NCI-H1105 (cell line): ENCODE measurements at regions not wholly inside any gene's neighbourhood (a gene's known extent, or its start where the extent isn't known, plus 50 kb on each side); places are given as distances from the start of the nearest gene placed in this dataset.
"Not testable (repeated sequence)": the region's sequence is repeated elsewhere in the genome, so short reads cannot be mapped to it uniquely, and the experiment has no call there.

Experiments
- DNase-seq: peaks from one replicate; lab custom pipeline; 2025; lab: John Stamatoyannopoulos, UW

GRCh38 chr9:95574866-95575553, 58.2 kb upstream of the PTCH1 start:
- DNase-seq, result no peak

GRCh38 chr9:95574176-95574575, 57.4 kb upstream of the PTCH1 start:
- DNase-seq, result no peak

GRCh38 chr9:95573463-95573862, 56.7 kb upstream of the PTCH1 start:
- DNase-seq, result no peak

DNA sequence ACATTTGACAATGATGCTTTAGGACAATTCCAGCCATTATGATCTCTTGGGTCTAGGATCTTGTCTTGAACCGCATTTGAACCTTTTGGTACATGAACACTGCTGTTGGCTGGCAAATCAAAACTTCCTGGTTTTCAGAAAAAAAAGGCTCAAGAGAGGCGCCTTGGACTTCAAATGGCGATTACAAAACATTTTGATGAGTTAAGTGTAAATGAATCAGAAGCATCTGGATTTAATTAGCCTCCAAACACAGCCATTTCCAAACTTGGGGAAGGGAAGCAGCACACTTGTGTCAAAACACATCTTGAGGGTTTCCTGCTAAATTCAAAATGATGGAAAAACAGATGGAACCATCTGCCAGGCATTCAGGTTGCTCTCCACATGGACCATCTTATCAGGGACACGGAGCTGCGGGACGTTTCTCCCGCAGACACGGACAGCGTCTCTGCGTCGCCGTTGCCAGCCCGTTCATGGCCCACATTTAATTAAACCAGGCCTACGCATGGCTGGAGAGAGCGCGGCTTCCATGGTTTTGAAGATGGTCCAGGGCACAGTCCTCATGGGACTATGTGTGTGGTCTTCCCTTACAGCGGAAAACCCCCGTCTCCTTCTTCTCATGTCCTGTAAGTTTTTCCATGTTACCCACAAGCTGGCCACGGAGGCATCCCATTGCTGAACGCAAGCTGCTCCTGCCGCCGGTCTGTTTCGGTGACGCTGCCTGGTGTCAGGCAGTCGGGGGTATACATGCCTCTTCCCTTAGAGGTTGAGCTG, 55.8 kb upstream of the PTCH1 start:
- DNase-seq, result no peak

DNA sequence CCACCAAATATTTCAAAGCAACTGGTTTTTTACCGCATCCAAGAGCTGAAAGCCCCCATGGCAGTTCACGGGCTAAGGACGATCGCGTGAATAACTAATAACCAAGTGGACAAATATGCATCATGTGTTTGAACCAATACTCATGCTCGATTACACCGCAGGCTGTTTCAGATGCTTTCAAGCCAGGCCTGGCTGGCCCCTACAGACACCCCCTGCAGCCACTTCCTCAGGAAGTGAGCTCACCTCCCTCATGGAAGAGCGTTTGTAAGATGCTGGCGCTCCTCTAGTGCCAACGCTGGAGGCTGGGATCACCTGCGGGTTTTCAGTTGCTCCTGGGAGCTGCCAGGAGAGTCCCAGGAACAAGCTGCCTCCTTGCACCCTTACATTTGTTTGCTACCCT, 53.9 kb upstream of the PTCH1 start:
- no peak for DNase-seq

GRCh38 chr9:95570150-95570549, 53.4 kb upstream of the PTCH1 start:
- DNase-seq, result no peak

DNA sequence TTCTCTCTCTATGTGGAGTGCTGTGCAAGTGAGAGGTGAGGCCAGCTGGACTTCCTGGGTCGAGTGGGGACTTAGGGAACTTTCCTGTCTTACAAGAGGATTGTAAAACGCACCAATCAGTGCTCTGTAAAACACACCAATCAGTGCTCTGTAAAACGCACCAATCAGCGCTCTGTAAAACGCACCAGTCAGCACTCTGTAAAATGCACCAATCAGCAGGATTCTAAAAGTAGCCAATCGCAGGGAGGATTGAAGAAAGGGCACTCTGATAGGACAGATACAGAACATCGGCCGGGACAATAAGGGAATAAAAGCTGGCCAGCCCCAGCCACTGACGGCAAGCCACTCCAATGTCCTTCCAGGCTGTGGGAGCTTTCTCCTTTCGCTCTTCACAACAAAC, 52.0 kb upstream of the PTCH1 start:
- not testable (repeated sequence) for DNase-seq
